WERI-Rb-1 (cell line): ENCODE measurements at regions not wholly inside any gene's neighbourhood (a gene's known extent, or its start where the extent isn't known, plus 50 kb on each side); places are given as distances from the start of the nearest gene placed in this dataset.

Experiments
- DNase-seq: peaks from one replicate; pipeline ENCODE4 v3.0.0-alpha.2; 2020
- H3K27ac ChIP-seq: fragments of 250-450 bp; sonication (Bioruptor Pico); 2 replicates; pipeline ENCODE4 v1.5.1; 2020; ENCODE audit warnings: mild to moderate bottlenecking, moderate library complexity
- H3K27me3 ChIP-seq: fragments of 250-450 bp; sonication (Bioruptor Pico); 2 replicates; pipeline ENCODE4 v1.5.1; 2021; ENCODE audit warnings: mild to moderate bottlenecking, low read depth, moderate library complexity; ENCODE audit not compliant: insufficient read depth, severe bottlenecking
- H3K36me3 ChIP-seq: fragments of 250-450 bp; sonication (Bioruptor Pico); 2 replicates; pipeline ENCODE4 v1.5.1; 2020; ENCODE audit warnings: mild to moderate bottlenecking, moderate library complexity
- H3K4me3 ChIP-seq: 2 replicates; pipeline ENCODE4 v1.5.1; 2011; ENCODE audit warnings: low read depth, mild to moderate bottlenecking, control low read depth, low read length
- H3K9me3 ChIP-seq: fragments of 250-450 bp; sonication (Bioruptor Pico); 2 replicates; pipeline ENCODE4 v1.5.1; 2021; ENCODE audit warnings: mild to moderate bottlenecking, moderate library complexity; ENCODE audit not compliant: severe bottlenecking
- CTCF ChIP-seq: IDR thresholded peaks from 2 replicates; pipeline ENCODE4 v1.5.1; 2011; ENCODE audit warnings: low read depth, mild to moderate bottlenecking, control low read depth, inconsistent platforms, low read length

- Histone ChIP-seq H3K27me3 (peaks cover 4% of the 10 kb centered on the region), H3K4me3 (no peak overlapping the region), H3K9me3 (no peaks in the 10 kb centered on the region), H3K27ac (no peak overlapping the region), H3K36me3 (no peaks in the 10 kb centered on the region)
- no peak for TF ChIP-seq CTCF
- no peak for DNase-seq
Observed at GRCh38 chr15:39265261-39265660, 315.6 kb upstream of the THBS1 start.

- peaks cover 7% of the 10 kb centered on the region for H3K27me3 ChIP-seq
- no peak overlapping the region for H3K4me3 ChIP-seq
- H3K9me3 ChIP-seq = no peaks in the 10 kb centered on the region
- H3K27ac ChIP-seq = no peak overlapping the region
- DNase-seq = no peak
- no peak for TF ChIP-seq CTCF
- no peaks in the 10 kb centered on the region for H3K36me3 ChIP-seq
Observed at GRCh38 chr15:39266890-39267289, 314.0 kb upstream of the THBS1 start.

GRCh38 chr15:39267685-39268084, 313.2 kb upstream of the THBS1 start:
- Histone ChIP-seq H3K27ac (no peak overlapping the region), H3K4me3 (no peak overlapping the region), H3K27me3 (peaks cover 7% of the 10 kb centered on the region), H3K9me3 (no peaks in the 10 kb centered on the region), H3K36me3 (no peaks in the 10 kb centered on the region)
- DNase-seq = no peak
- TF ChIP-seq CTCF = no peak

GRCh38 chr15:39269352-39269751, 311.5 kb upstream of the THBS1 start:
- no peak for TF ChIP-seq CTCF
- no peak overlapping the region for H3K27ac ChIP-seq
- H3K9me3 ChIP-seq = no peaks in the 10 kb centered on the region
- no peak overlapping the region for H3K4me3 ChIP-seq
- H3K36me3 ChIP-seq = no peaks in the 10 kb centered on the region
- no peak for DNase-seq
- peaks cover 7% of the 10 kb centered on the region for H3K27me3 ChIP-seq

GRCh38 chr15:39269821-39270220, 311.1 kb upstream of the THBS1 start:
- Histone ChIP-seq H3K36me3 (no peaks in the 10 kb centered on the region), H3K27me3 (peaks cover 7% of the 10 kb centered on the region), H3K27ac (no peak overlapping the region), H3K9me3 (no peaks in the 10 kb centered on the region), H3K4me3 (no peak overlapping the region)
- no peak for DNase-seq
- TF ChIP-seq CTCF = no peak

- H3K9me3 ChIP-seq = no peaks in the 10 kb centered on the region
- peaks cover 7% of the 10 kb centered on the region for H3K27me3 ChIP-seq
- H3K27ac ChIP-seq = no peak overlapping the region
- no peaks in the 10 kb centered on the region for H3K36me3 ChIP-seq
- no peak overlapping the region for H3K4me3 ChIP-seq
- DNase-seq = no peak
- TF ChIP-seq CTCF = no peak
Observed at GRCh38 chr15:39270221-39270855, 310.5 kb upstream of the THBS1 start.
